ENCODE measurements at regions not wholly inside any gene's neighbourhood (a gene's known extent, or its start where the extent isn't known, plus 50 kb on each side); places are given as distances from the start of the nearest gene placed in this dataset.
"Not testable (repeated sequence)": the region's sequence is repeated elsewhere in the genome, so short reads cannot be mapped to it uniquely, and the experiment has no call there.

DNA sequence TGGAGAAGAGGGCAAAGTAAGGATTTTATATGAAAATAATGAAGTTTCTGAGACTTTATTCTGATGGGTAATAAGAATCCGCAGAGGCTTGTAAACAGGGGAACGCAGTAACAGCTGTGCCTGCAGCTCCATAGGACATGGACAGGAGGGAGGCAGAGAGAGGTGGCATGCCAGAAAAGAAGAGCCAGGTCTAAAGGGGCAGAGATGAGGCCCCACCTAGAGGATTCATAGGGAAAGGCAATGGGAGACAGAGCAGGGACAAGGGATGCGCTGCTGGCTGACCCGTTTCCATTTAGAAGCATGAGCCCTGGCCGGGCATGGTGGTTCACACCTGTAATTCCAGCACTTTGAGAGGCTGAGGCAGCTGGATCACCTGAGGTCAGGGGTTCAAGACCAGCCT, 340.3 kb upstream of the CDH5 start:
- Mint-ChIP-seq H3K27ac (no peak overlapping the region), H3K4me3 (no peak overlapping the region), H3K27me3 (no peaks in the 10 kb centered on the region), H3K36me3 (ENCODE audit: low read depth) (no peaks in the 10 kb centered on the region), H3K9me3 (peaks cover 7% of the 10 kb centered on the region), H3K4me1 (ENCODE audit: low read depth) (no peaks in the 10 kb centered on the region)
- DNase-seq, result no peak

DNA sequence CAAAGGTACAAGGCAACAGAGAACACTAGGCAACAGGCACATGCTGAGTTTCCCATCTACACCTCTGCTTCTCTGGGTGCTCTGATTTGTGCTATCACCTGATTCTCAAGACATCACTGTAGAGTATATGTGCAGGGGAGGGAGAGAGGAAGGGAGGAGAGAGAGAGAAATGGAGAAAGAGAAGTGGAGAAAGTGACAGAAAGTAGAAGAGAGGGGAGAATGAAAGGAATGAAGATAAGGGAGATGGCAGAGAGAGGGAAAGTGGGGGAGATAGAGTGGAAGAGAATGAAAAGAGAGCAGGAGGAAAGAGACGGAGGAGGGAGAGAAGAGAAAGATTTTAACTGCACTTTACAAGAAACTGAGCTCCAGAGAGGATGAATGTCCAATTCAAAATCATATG, 340.7 kb upstream of the CDH5 start:
- Mint-ChIP-seq H3K27ac (no peak overlapping the region), H3K4me3 (no peak overlapping the region), H3K4me1 (ENCODE audit: low read depth) (no peaks in the 10 kb centered on the region), H3K27me3 (no peaks in the 10 kb centered on the region), H3K9me3 (peaks cover 7% of the 10 kb centered on the region), H3K36me3 (ENCODE audit: low read depth) (no peaks in the 10 kb centered on the region)
- no peak for DNase-seq

- not testable (repeated sequence) for H3K36me3 Mint-ChIP-seq (ENCODE audit: low read depth)
These were observed 341.9 kb upstream of the CDH5 start for GRCh38 chr16:66024567-66024966.

GRCh38 chr16:66023481-66023880, 343.0 kb upstream of the CDH5 start:
- Mint-ChIP-seq H3K4me1 (ENCODE audit: low read depth) (no peaks in the 10 kb centered on the region), H3K9me3 (peaks cover 7% of the 10 kb centered on the region), H3K27me3 (no peaks in the 10 kb centered on the region), H3K36me3 (ENCODE audit: low read depth) (no peaks in the 10 kb centered on the region), H3K27ac (no peak overlapping the region), H3K4me3 (no peak overlapping the region)
- DNase-seq, result no peak

More at GRCh38 chr16:66024567-66024966, 341.9 kb upstream of the CDH5 start:
- not testable (repeated sequence) for H3K4me1 Mint-ChIP-seq (ENCODE audit: low read depth); H3K4me3 Mint-ChIP-seq; H3K27ac Mint-ChIP-seq; DNase-seq; H3K9me3 Mint-ChIP-seq; H3K27me3 Mint-ChIP-seq

- Mint-ChIP-seq H3K36me3 (ENCODE audit: low read depth) (no peaks in the 10 kb centered on the region), H3K27ac (no peak overlapping the region), H3K9me3 (peaks cover 7% of the 10 kb centered on the region), H3K27me3 (no peaks in the 10 kb centered on the region), H3K4me1 (ENCODE audit: low read depth) (no peaks in the 10 kb centered on the region), H3K4me3 (no peak overlapping the region)
- no peak for DNase-seq
These were observed 345.8 kb upstream of the CDH5 start for GRCh38 chr16:66020642-66021041.

- no peak overlapping the region for H3K27ac Mint-ChIP-seq
- H3K27me3 Mint-ChIP-seq, result no peaks in the 10 kb centered on the region
- H3K4me1 Mint-ChIP-seq (ENCODE audit: low read depth), result no peaks in the 10 kb centered on the region
- H3K9me3 Mint-ChIP-seq, result peaks cover 7% of the 10 kb centered on the region
- H3K36me3 Mint-ChIP-seq (ENCODE audit: low read depth), result no peaks in the 10 kb centered on the region
- H3K4me3 Mint-ChIP-seq, result no peak overlapping the region
- DNase-seq, result no peak
These were observed 346.4 kb upstream of the CDH5 start for GRCh38 chr16:66020046-66020445.

DNA sequence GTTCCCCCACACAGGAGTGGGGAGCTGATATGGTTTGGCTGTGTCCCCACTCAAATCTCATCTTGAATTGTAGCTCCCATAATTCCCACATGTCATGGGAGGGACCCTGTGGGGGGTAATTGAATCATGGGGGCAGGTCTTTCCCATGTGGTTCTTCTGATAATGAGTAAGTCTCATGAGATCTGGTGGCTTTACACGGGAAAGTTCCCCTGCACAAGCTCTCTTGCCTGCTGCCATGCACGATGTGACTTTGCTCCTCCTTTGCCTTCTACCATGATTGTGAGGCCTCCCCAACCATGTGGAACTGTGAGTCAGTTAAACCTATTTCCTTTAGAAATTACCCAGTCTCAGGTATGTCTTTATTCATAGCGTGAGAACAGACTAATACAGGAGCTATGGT, 347.0 kb upstream of the CDH5 start:
- H3K9me3 Mint-ChIP-seq; DNase-seq; H3K27ac Mint-ChIP-seq; H3K4me1 Mint-ChIP-seq (ENCODE audit: low read depth); H3K27me3 Mint-ChIP-seq; H3K36me3 Mint-ChIP-seq (ENCODE audit: low read depth); H3K4me3 Mint-ChIP-seq: not testable (repeated sequence)

DNA sequence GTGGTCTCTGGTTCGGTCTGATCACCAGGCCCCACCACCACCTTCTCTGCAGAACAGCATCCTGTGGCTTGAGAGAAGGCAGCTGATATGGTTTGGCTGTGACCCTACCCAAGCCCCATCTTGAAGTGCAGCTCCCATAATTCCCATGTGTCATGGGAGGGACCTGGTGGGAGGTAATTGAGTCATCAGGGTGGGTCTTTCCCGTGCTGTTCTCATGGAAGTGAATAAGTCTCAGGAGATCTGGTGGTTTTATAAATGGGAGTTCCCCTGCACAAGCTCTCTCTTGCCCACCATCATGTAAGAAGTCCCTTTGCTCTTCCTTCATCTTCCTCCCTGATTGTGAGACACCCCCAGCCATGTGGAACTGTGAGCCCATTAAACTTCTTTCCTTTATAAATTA, 352.3 kb upstream of the CDH5 start:
- H3K27ac Mint-ChIP-seq, result no peak overlapping the region

DNA sequence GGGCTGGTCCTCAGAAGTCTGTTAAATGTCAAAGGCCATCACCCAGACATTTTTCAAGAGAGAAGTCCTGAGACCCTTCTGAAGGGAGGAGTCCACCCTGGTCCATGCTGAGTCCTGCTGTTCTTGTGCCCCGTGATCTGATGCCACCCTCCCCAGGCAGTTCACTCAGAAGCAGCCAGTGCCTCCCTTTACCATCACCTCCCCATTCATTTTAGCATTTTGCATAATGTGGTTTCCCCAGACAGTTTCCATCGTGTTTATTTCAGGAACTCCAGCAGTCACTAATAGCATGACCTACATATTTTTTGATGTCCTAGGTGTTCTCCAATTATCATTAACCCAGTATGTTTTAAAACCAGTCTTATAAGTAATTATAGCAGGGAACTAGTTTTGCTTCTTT, 353.0 kb upstream of the CDH5 start:
- Mint-ChIP-seq H3K27me3 (peaks cover 5% of the 10 kb centered on the region), H3K4me1 (ENCODE audit: low read depth) (no peaks in the 10 kb centered on the region), H3K27ac (no peak overlapping the region), H3K36me3 (ENCODE audit: low read depth) (no peaks in the 10 kb centered on the region), H3K4me3 (no peak overlapping the region), H3K9me3 (no peaks in the 10 kb centered on the region)
- DNase-seq, result no peak

More for the DNA sequence above, 352.3 kb upstream of the CDH5 start:
- no peaks in the 10 kb centered on the region for H3K9me3 Mint-ChIP-seq
- H3K36me3 Mint-ChIP-seq (ENCODE audit: low read depth), result no peaks in the 10 kb centered on the region
- H3K27me3 Mint-ChIP-seq, result peaks cover 5% of the 10 kb centered on the region
- H3K4me1 Mint-ChIP-seq (ENCODE audit: low read depth), result no peaks in the 10 kb centered on the region
- H3K4me3 Mint-ChIP-seq, result no peak overlapping the region
- no peak for DNase-seq

GRCh38 chr16:66008136-66008535, 358.4 kb upstream of the CDH5 start:
- DNase-seq, result no peak
- H3K27ac Mint-ChIP-seq, result no peak overlapping the region
- no peaks in the 10 kb centered on the region for H3K36me3 Mint-ChIP-seq (ENCODE audit: low read depth)
- H3K27me3 Mint-ChIP-seq, result no peaks in the 10 kb centered on the region
- no peak overlapping the region for H3K4me3 Mint-ChIP-seq
- H3K9me3 Mint-ChIP-seq, result no peaks in the 10 kb centered on the region
- H3K4me1 Mint-ChIP-seq (ENCODE audit: low read depth), result no peaks in the 10 kb centered on the region

GRCh38 chr16:66007717-66008116, 358.8 kb upstream of the CDH5 start:
- H3K27ac Mint-ChIP-seq, result no peak overlapping the region
- no peaks in the 10 kb centered on the region for H3K36me3 Mint-ChIP-seq (ENCODE audit: low read depth)
- no peak overlapping the region for H3K4me3 Mint-ChIP-seq
- no peaks in the 10 kb centered on the region for H3K9me3 Mint-ChIP-seq
- no peaks in the 10 kb centered on the region for H3K4me1 Mint-ChIP-seq (ENCODE audit: low read depth)
- no peaks in the 10 kb centered on the region for H3K27me3 Mint-ChIP-seq
- DNase-seq, result no peak

DNA sequence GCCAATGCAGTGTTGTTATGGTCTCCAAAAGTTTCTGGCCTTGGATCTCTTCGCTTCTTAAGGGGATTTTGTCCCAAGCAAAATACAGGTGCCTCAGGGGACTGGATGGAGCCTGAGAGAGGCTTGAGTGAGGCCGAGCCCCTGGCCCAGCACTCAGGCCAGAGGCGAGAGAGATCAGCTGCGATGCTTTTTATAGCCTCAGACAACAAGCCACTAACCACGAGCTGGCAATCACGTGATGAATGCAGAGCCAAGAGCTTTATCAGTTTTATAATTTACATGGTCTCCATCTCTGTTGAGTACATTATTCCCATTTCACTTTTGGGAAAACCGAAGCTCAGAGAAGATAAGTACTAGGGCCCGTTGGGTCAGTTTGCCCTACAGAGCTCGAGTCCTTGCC, 360.0 kb upstream of the CDH5 start:
- Mint-ChIP-seq H3K36me3 (ENCODE audit: low read depth) (no peaks in the 10 kb centered on the region), H3K4me3 (no peak overlapping the region), H3K27ac (no peak overlapping the region), H3K4me1 (ENCODE audit: low read depth) (no peaks in the 10 kb centered on the region), H3K9me3 (no peaks in the 10 kb centered on the region), H3K27me3 (no peaks in the 10 kb centered on the region)
- no peak for DNase-seq

- no peaks in the 10 kb centered on the region for H3K27me3 Mint-ChIP-seq
- no peak for DNase-seq
- H3K36me3 Mint-ChIP-seq (ENCODE audit: low read depth), result no peaks in the 10 kb centered on the region
- H3K27ac Mint-ChIP-seq, result no peak overlapping the region
- H3K4me3 Mint-ChIP-seq, result no peak overlapping the region
- H3K9me3 Mint-ChIP-seq, result no peaks in the 10 kb centered on the region
- no peaks in the 10 kb centered on the region for H3K4me1 Mint-ChIP-seq (ENCODE audit: low read depth)
These were observed 361.8 kb upstream of the CDH5 start for GRCh38 chr16:66004699-66005098.

DNA sequence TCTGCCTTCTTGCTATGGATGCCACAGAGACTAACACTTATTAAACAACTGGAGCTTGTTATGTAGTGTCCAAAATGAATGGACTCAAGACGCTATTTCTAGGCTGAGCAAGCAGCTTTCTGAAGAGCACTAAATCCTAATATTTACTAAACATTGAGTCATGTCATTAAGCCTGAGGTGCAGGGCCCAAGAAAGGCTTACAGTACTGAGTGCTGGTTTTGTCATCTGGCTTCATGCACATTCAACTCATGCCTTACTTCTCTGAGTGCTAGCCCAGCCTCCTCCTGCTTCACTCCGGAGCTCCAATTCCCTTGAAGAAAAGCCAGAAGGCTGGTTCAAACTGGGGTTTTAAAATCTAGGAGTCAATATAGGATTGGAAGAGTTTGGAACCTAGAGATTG, 363.3 kb upstream of the CDH5 start:
- Mint-ChIP-seq H3K4me1 (ENCODE audit: low read depth) (no peaks in the 10 kb centered on the region), H3K27me3 (no peaks in the 10 kb centered on the region), H3K4me3 (no peak overlapping the region), H3K27ac (no peak overlapping the region), H3K9me3 (no peaks in the 10 kb centered on the region), H3K36me3 (ENCODE audit: low read depth) (no peaks in the 10 kb centered on the region)
- no peak for DNase-seq

- H3K27ac Mint-ChIP-seq, result no peak overlapping the region
- DNase-seq, result no peak
- no peaks in the 10 kb centered on the region for H3K9me3 Mint-ChIP-seq
- no peaks in the 10 kb centered on the region for H3K4me1 Mint-ChIP-seq (ENCODE audit: low read depth)
- no peaks in the 10 kb centered on the region for H3K36me3 Mint-ChIP-seq (ENCODE audit: low read depth)
- H3K4me3 Mint-ChIP-seq, result no peak overlapping the region
- H3K27me3 Mint-ChIP-seq, result no peaks in the 10 kb centered on the region
These were observed 363.9 kb upstream of the CDH5 start for GRCh38 chr16:66002601-66003000.

GRCh38 chr16:66001432-66001831, 365.1 kb upstream of the CDH5 start:
- Mint-ChIP-seq H3K4me1 (ENCODE audit: low read depth) (no peaks in the 10 kb centered on the region), H3K9me3 (no peaks in the 10 kb centered on the region), H3K36me3 (ENCODE audit: low read depth) (no peaks in the 10 kb centered on the region), H3K27me3 (no peaks in the 10 kb centered on the region), H3K27ac (no peak overlapping the region), H3K4me3 (no peak overlapping the region)
- no peak for DNase-seq
